ENCODE measurements at regions not wholly inside any gene's neighbourhood (a gene's known extent, or its start where the extent isn't known, plus 50 kb on each side); places are given as distances from the start of the nearest gene placed in this dataset.

- H3K27ac ChIP-seq (ENCODE audit: low read depth, low read length): no peak overlapping the region
- intact Hi-C loops (cut with micrococcal nuclease): no loop called here
- CTCF ChIA-PET: no interaction called here
- DNase-seq (ENCODE audit: low read depth, low spot score) (no peak), ATAC-seq (no peak)
- H3K9me2 ChIP-seq (ENCODE audit: insufficient read depth): no peaks in the 10 kb centered on the region
- no peak overlapping the region for H3K4me3 ChIP-seq (replicated peaks in 1 of 2; ENCODE audit: low read depth in 1 of 2, low read length in 2 of 2)
- no peaks in the 10 kb centered on the region for H3K79me2 ChIP-seq (ENCODE audit: insufficient read depth, low read length)
- 0 out of 2 replicates have a peak, but pooled peaks cover 7% of the 10 kb centered on the region for H3K27me3 ChIP-seq (ENCODE audit: insufficient read depth, low read length)
- RAD21 ChIA-PET (ENCODE audit: low non-redundant PET in 1 of 2, low total read pairs in 2 of 2, uncharacterized antibody in 2 of 2, unreplicated experiment in 2 of 2): interaction anchor here in 1 of 2 experiments (0.7 kb wide), 1 partner anchor 1404 kb away, joined by 4 read pairs; no protein-coding TSS in a partner anchor
- H4K20me1 ChIP-seq (ENCODE audit: insufficient read depth): no peaks in the 10 kb centered on the region
- no peaks in the 10 kb centered on the region for H3K9me3 ChIP-seq (ENCODE audit: control insufficient read depth in 1 of 2, insufficient read depth in 1 of 2, low read depth in 1 of 2, low read length in 2 of 2)
- H3K4me2 ChIP-seq (ENCODE audit: low read length): no peak overlapping the region
- TF ChIP-seq SP1 (IDR thresholded peaks at IDR 0.05; ENCODE audit: low read depth) (no peak), FOSL1 (IDR thresholded peaks at IDR 0.05; ENCODE audit: low read depth) (no peak)
- POLR2A ChIA-PET: no interaction called here
- no TSS peak for BruUV-seq (replicated peaks)
- H3K36me3 ChIP-seq (ENCODE audit: control insufficient read depth in 1 of 2, insufficient read depth in 2 of 2, low read length in 2 of 2): no peaks in the 10 kb centered on the region
- no peak overlapping the region for H3K9ac ChIP-seq (ENCODE audit: low read length)
- no peaks in the 10 kb centered on the region for H3K4me1 ChIP-seq (ENCODE audit: control insufficient read depth in 1 of 2, insufficient read depth in 2 of 2, low read length in 2 of 2)
- H2AFZ ChIP-seq (ENCODE audit: low read depth, low read length, poor library complexity, severe bottlenecking): no peak overlapping the region
Measured at GRCh38 chr4:52199574-52200338, 148.7 kb downstream of the SPATA18 start.

- no peak for ATAC-seq
- BruUV-seq (replicated peaks): no TSS peak
- POLR2A ChIA-PET: no interaction called here
Measured at GRCh38 chr4:52200339-52200725, 149.2 kb downstream of the SPATA18 start.

More at GRCh38 chr4:52200339-52200725, 149.2 kb downstream of the SPATA18 start:
- no peaks in the 10 kb centered on the region for H3K9me2 ChIP-seq (ENCODE audit: insufficient read depth)
- intact Hi-C loops (cut with micrococcal nuclease): no loop called here
- no peak overlapping the region for H3K27ac ChIP-seq (ENCODE audit: low read depth, low read length)
- ChIA-PET CTCF (no interaction called here), RAD21 (ENCODE audit: low non-redundant PET in 1 of 2, low total read pairs in 2 of 2, uncharacterized antibody in 2 of 2, unreplicated experiment in 2 of 2) (interaction anchor here in 1 of 2 experiments (0.7 kb wide), 1 partner anchor 1404 kb away, joined by 4 read pairs; no protein-coding TSS in a partner anchor)
- H3K9ac ChIP-seq (ENCODE audit: low read length): no peak overlapping the region
- H3K4me2 ChIP-seq (ENCODE audit: low read length): no peak overlapping the region
- TF ChIP-seq RAD21 (IDR thresholded peaks at IDR 0.05; ENCODE audit: low read depth) (no peak), SRF (IDR thresholded peaks at IDR 0.05; ENCODE audit: low read depth) (no peak), POLR2A (IDR thresholded peaks at IDR 0.05; ENCODE audit: borderline replicate concordance, extremely low read depth, insufficient read depth, insufficient read length) (no peak), ZNF274 (IDR thresholded peaks at IDR 0.05; ENCODE audit: low read depth, low read length) (no peak), ZFX (IDR thresholded peaks at IDR 0.05) (no peak), EZH2 (IDR thresholded peaks at IDR 0.05) (no peak), EZH2phosphoT487 (IDR thresholded peaks at IDR 0.05; ENCODE audit: borderline replicate concordance) (no peak)
- no peaks in the 10 kb centered on the region for H3K4me1 ChIP-seq (ENCODE audit: control insufficient read depth in 1 of 2, insufficient read depth in 2 of 2, low read length in 2 of 2)
- H3K4me3 ChIP-seq (replicated peaks in 1 of 2; ENCODE audit: low read depth in 1 of 2, low read length in 2 of 2): no peak overlapping the region
- 0 out of 2 replicates have a peak, but pooled peaks cover 6% of the 10 kb centered on the region for H3K27me3 ChIP-seq (ENCODE audit: insufficient read depth, low read length)
- no peak for DNase-seq (ENCODE audit: low read depth, low spot score)
- no peaks in the 10 kb centered on the region for H4K20me1 ChIP-seq (ENCODE audit: insufficient read depth)
- no peaks in the 10 kb centered on the region for H3K79me2 ChIP-seq (ENCODE audit: insufficient read depth, low read length)
- H2AFZ ChIP-seq (ENCODE audit: low read depth, low read length, poor library complexity, severe bottlenecking): no peak overlapping the region
- no peaks in the 10 kb centered on the region for H3K36me3 ChIP-seq (ENCODE audit: control insufficient read depth in 1 of 2, insufficient read depth in 2 of 2, low read length in 2 of 2)
- no peaks in the 10 kb centered on the region for H3K9me3 ChIP-seq (ENCODE audit: control insufficient read depth in 1 of 2, insufficient read depth in 1 of 2, low read depth in 1 of 2, low read length in 2 of 2)
